Left colon (tissue), 2 donors: ENCODE measurements at regions not wholly inside any gene's neighbourhood (a gene's known extent, or its start where the extent isn't known, plus 50 kb on each side); places are given as distances from the start of the nearest gene placed in this dataset.
A peak's percentile ranks its signal among the peaks of the same experiment; 100 is the strongest.

Experiments used
- ATAC-seq: fragments of 200-7000 bp; cut with Tn5 transposase; one replicate; pipeline ENCODE4 v1.9.1; 2020; ENCODE audit warnings: mild to moderate bottlenecking, moderate library complexity
- DNase-seq, 2 donors: peaks; one replicate each; pipeline ENCODE4 v3.0.0-alpha.2; 2020
- intact Hi-C, 2 donors: fragments of 100-400 bp; cut with DNase I in 1 of 2; cut with micrococcal nuclease in 1 of 2; formaldehyde crosslinking; loops; one replicate each; pipeline versions ENCODE4 v1.11.2 to v1.14.0; 2022; cut with DNase I, micrococcal nuclease
- donor health status: DM: no; HTN: no; CAD: no.
- donor health status: DM: yes; HTN: yes; CAD: no.

GRCh38 chr14:53517270-53517960 is 364.3 kb upstream of the DDHD1 start:
- no peak for ATAC-seq
- intact Hi-C loops: no loop called here
- no peak for DNase-seq

GRCh38 chr14:53516261-53516774 is 363.2 kb upstream of the DDHD1 start:
- ATAC-seq (no peak), DNase-seq (no peak)
- intact Hi-C loops: no loop called here

- ATAC-seq (no peak), DNase-seq (no peak)
Observed at GRCh38 chr14:53515276-53515675, 362.2 kb upstream of the DDHD1 start.

GRCh38 chr14:53514197-53514596 is 361.1 kb upstream of the DDHD1 start:
- DNase-seq (no peak), ATAC-seq (no peak)
- intact Hi-C loops: no loop called here

More at GRCh38 chr14:53515276-53515675, 362.2 kb upstream of the DDHD1 start:
- intact Hi-C loops: no loop called here

GRCh38 chr14:53510281-53510912 is 357.3 kb upstream of the DDHD1 start:
- ATAC-seq: no peak
- intact Hi-C loops: no loop called here
- no peak for DNase-seq

- ATAC-seq (no peak), DNase-seq (peak; percentile 13 to 45)
- intact Hi-C loops: no loop called here
Observed at GRCh38 chr14:53509276-53510244, 356.4 kb upstream of the DDHD1 start.

- DNase-seq (no peak), ATAC-seq (no peak)
- intact Hi-C loops: no loop called here
Observed at GRCh38 chr14:53501361-53502211, 348.5 kb upstream of the DDHD1 start.

GRCh38 chr14:53500191-53500590 is 347.1 kb upstream of the DDHD1 start:
- no peak for ATAC-seq
- DNase-seq: no peak
- intact Hi-C loops: no loop called here

- no peak for ATAC-seq
- no peak for DNase-seq
- intact Hi-C loops: no loop called here
Observed at GRCh38 chr14:53496668-53497067, 343.5 kb upstream of the DDHD1 start.

- ATAC-seq (no peak), DNase-seq (no peak)
- intact Hi-C loops: no loop called here
Observed at GRCh38 chr14:53495846-53496343, 342.8 kb upstream of the DDHD1 start.

GRCh38 chr14:53494587-53494986 is 341.5 kb upstream of the DDHD1 start:
- ATAC-seq (no peak), DNase-seq (no peak)
- intact Hi-C loops: no loop called here

GRCh38 chr14:53493860-53494259 is 340.7 kb upstream of the DDHD1 start:
- intact Hi-C loops: no loop called here
- no peak for ATAC-seq
- DNase-seq: no peak

GRCh38 chr14:53493320-53493719 is 340.2 kb upstream of the DDHD1 start:
- no peak for ATAC-seq
- no peak for DNase-seq
- intact Hi-C loops: no loop called here

GRCh38 chr14:53491884-53492277 is 338.8 kb upstream of the DDHD1 start:
- no peak for DNase-seq
- ATAC-seq: no peak
- intact Hi-C loops: no loop called here

- DNase-seq (no peak), ATAC-seq (no peak)
- intact Hi-C loops: no loop called here
Observed at GRCh38 chr14:53491256-53491883, 338.2 kb upstream of the DDHD1 start.

- DNase-seq (no peak), ATAC-seq (no peak)
- intact Hi-C loops: no loop called here
Observed at GRCh38 chr14:53478174-53478573, 325.1 kb upstream of the DDHD1 start.

- intact Hi-C loops: no loop called here
- no peak for DNase-seq
- ATAC-seq: no peak
Observed at GRCh38 chr14:53473480-53473879, 320.4 kb upstream of the DDHD1 start.

GRCh38 chr14:53472306-53472705 is 319.2 kb upstream of the DDHD1 start:
- DNase-seq: no peak
- no peak for ATAC-seq
- intact Hi-C loops: no loop called here
